GM12891 (cell line): ENCODE measurements at regions not wholly inside any gene's neighbourhood (a gene's known extent, or its start where the extent isn't known, plus 50 kb on each side); places are given as distances from the start of the nearest gene placed in this dataset.

Source experiments
- PAX5 ChIP-seq: IDR thresholded peaks from 2 replicates; pipeline ENCODE4 v1.6.1; 2011; ENCODE audit warnings: low read length, moderate library complexity, mild to moderate bottlenecking; ENCODE audit not compliant: insufficient read depth, severe bottlenecking
- POLR2A ChIP-seq: IDR thresholded peaks from 2 replicates; pipeline ENCODE4 v1.6.1; 2011; ENCODE audit warnings: low read depth, low read length, control low read depth
- POLR2AphosphoS5 ChIP-seq: IDR thresholded peaks from 2 replicates; pipeline ENCODE4 v1.6.1; 2011; ENCODE audit warnings: low read depth, low read length, control low read depth
- POU2F2 ChIP-seq: IDR thresholded peaks from 2 replicates; pipeline ENCODE4 v1.6.1; 2011; ENCODE audit warnings: low read depth, mild to moderate bottlenecking, control low read depth, low read length, moderate library complexity
- SPI1 ChIP-seq: IDR thresholded peaks from 2 replicates; pipeline ENCODE4 v1.6.1; 2011; ENCODE audit warnings: low read depth, low read length, control low read depth
- TAF1 ChIP-seq: IDR thresholded peaks from 2 replicates; pipeline ENCODE4 v1.6.1; 2011; ENCODE audit warnings: low read depth, low read length, control low read depth

GRCh38 chr21:19198801-19199200, 795.2 kb upstream of the TMPRSS15 start:
- no peak for TF ChIP-seq POLR2AphosphoS5
- no peak for TF ChIP-seq TAF1
- TF ChIP-seq POLR2A = no peak
- TF ChIP-seq SPI1 = no peak
- TF ChIP-seq PAX5 = no peak
- no peak for TF ChIP-seq POU2F2
